H9 (cell line): ENCODE measurements at regions not wholly inside any gene's neighbourhood (a gene's known extent, or its start where the extent isn't known, plus 50 kb on each side); places are given as distances from the start of the nearest gene placed in this dataset.

ENCODE experiments used
- DNase-seq: peaks from one replicate; pipeline ENCODE4 v3.0.0-alpha.2; 2017
- H2AFZ ChIP-seq: one replicate; pipeline ENCODE4 v1.6.1; 2013; ENCODE audit warnings: mild to moderate bottlenecking, low read length, control low read depth, moderate library complexity
- H2AK5ac ChIP-seq: 2 replicates; pipeline ENCODE4 v1.6.1; 2013; ENCODE audit warnings: low read length, control low read depth, mixed read lengths; ENCODE audit not compliant: insufficient read length
- H2BK120ac ChIP-seq: one replicate; pipeline ENCODE4 v1.6.1; 2013; ENCODE audit warnings: low read depth, mild to moderate bottlenecking, low read length, control low read depth, inconsistent platforms; ENCODE audit not compliant: poor library complexity, severe bottlenecking
- H2BK12ac ChIP-seq: 2 replicates; pipeline ENCODE4 v1.6.1; 2013; ENCODE audit warnings: low read length, control low read depth, mixed read lengths, low read depth; ENCODE audit not compliant: insufficient read length
- H2BK15ac ChIP-seq: 2 replicates; pipeline ENCODE4 v1.6.1; 2013; ENCODE audit warnings: low read depth, low read length, control low read depth
- H2BK20ac ChIP-seq: one replicate; pipeline ENCODE4 v1.6.1; 2013; ENCODE audit warnings: low read depth, mild to moderate bottlenecking, low read length, control low read depth, inconsistent platforms; ENCODE audit not compliant: poor library complexity, severe bottlenecking
- H2BK5ac ChIP-seq: 2 replicates; pipeline ENCODE4 v1.6.1; 2013; ENCODE audit warnings: low read length, control low read depth, mixed read lengths; ENCODE audit not compliant: insufficient read length
- H3K14ac ChIP-seq: 2 replicates; pipeline ENCODE4 v1.6.1; 2013; ENCODE audit warnings: low read length, control low read depth; ENCODE audit not compliant: insufficient read depth
- H3K18ac ChIP-seq: 2 replicates; pipeline ENCODE4 v1.6.1; 2013; ENCODE audit warnings: low read depth, mild to moderate bottlenecking, mixed read lengths, low read length, control low read depth; ENCODE audit not compliant: insufficient read length
- H3K23ac ChIP-seq: 2 replicates; pipeline ENCODE4 v1.6.1; 2013; ENCODE audit warnings: low read length, control low read depth, mixed read lengths, low read depth; ENCODE audit not compliant: insufficient read length
- H3K23me2 ChIP-seq: 2 replicates; pipeline ENCODE4 v1.6.1; 2013; ENCODE audit warnings: low read depth, mild to moderate bottlenecking, mixed read lengths, low read length, control low read depth; ENCODE audit not compliant: insufficient read length, poor library complexity, severe bottlenecking
- H3K27ac ChIP-seq: 2 replicates; pipeline ENCODE4 v1.5.1; 2013; ENCODE audit warnings: low read length, control low read depth, mixed read lengths, low read depth; ENCODE audit not compliant: insufficient read length
- H3K27me3 ChIP-seq: 2 replicates; pipeline ENCODE4 v1.6.1; 2013; ENCODE audit warnings: low read length, control low read depth, inconsistent platforms; ENCODE audit not compliant: insufficient read depth
- H3K4ac ChIP-seq: 2 replicates; pipeline ENCODE4 v1.6.1; 2013; ENCODE audit warnings: low read depth, mild to moderate bottlenecking, control low read depth, inconsistent platforms, low read length, moderate library complexity
- H3K4me1 ChIP-seq: 2 replicates; pipeline ENCODE4 v1.6.1; 2013; ENCODE audit warnings: low read length, control low read depth, inconsistent platforms; ENCODE audit not compliant: insufficient read depth
- H3K4me2 ChIP-seq: 2 replicates; pipeline ENCODE4 v1.6.1; 2013; ENCODE audit warnings: low read length, control low read depth, mixed read lengths; ENCODE audit not compliant: insufficient read length, insufficient read depth
- H3K56ac ChIP-seq: 2 replicates; pipeline ENCODE4 v1.6.1; 2013; ENCODE audit warnings: low read depth, mild to moderate bottlenecking, mixed read lengths, low read length, control low read depth; ENCODE audit not compliant: insufficient read length
- H3K79me1 ChIP-seq: 2 replicates; pipeline ENCODE4 v1.6.1; 2013; ENCODE audit warnings: low read depth, mild to moderate bottlenecking, moderate library complexity, low read length, control low read depth, inconsistent platforms; ENCODE audit not compliant: insufficient read depth, poor library complexity, severe bottlenecking
- H3K79me2 ChIP-seq: 2 replicates; pipeline ENCODE4 v1.6.1; 2013; ENCODE audit warnings: low read length, control low read depth, inconsistent platforms; ENCODE audit not compliant: insufficient read depth
- H3K9ac ChIP-seq: 2 replicates; pipeline ENCODE4 v1.6.1; 2013; ENCODE audit warnings: low read length, control low read depth, mixed read lengths; ENCODE audit not compliant: insufficient read length; ENCODE audit errors: extremely low read depth
- H3K9me3 ChIP-seq: one replicate; pipeline ENCODE4 v1.6.1; 2013; ENCODE audit warnings: low read depth, low read length, inconsistent platforms; ENCODE audit not compliant: control insufficient read depth
- H3T11ph ChIP-seq: one replicate; pipeline ENCODE4 v1.6.1; 2013; ENCODE audit warnings: mild to moderate bottlenecking, low read length, control low read depth, inconsistent platforms
- H4K20me1 ChIP-seq: one replicate; pipeline ENCODE4 v1.6.1; 2013; ENCODE audit not compliant: control insufficient read depth, insufficient read length, insufficient read depth
- H4K5ac ChIP-seq: 2 replicates; pipeline ENCODE4 v1.6.1; 2013; ENCODE audit warnings: low read depth, mild to moderate bottlenecking, mixed read lengths, low read length, control low read depth; ENCODE audit not compliant: insufficient read length
- H4K8ac ChIP-seq: replicated peaks from 2 replicates; pipeline ENCODE4 v1.6.1; 2013; ENCODE audit warnings: low read length, control low read depth, mixed read lengths, low read depth; ENCODE audit not compliant: insufficient read length
- H4K91ac ChIP-seq: 2 replicates; pipeline ENCODE4 v1.6.1; 2013; ENCODE audit warnings: low read depth, mild to moderate bottlenecking, moderate library complexity, mixed read lengths, low read length, control low read depth; ENCODE audit not compliant: insufficient read length
- H3K27ac Mint-ChIP-seq, 3 experiments: 2 replicates in 2 of 3; 3 replicates in 1 of 3; pipeline ENCODE4 v1.8.0; 2020 to 2021; ENCODE audit warnings: mixed read lengths in 3 of 3, mild to moderate bottlenecking in 1 of 3, moderate library complexity in 1 of 3
- H3K27me3 Mint-ChIP-seq: 2 replicates; pipeline ENCODE4 v1.8.0; 2021; ENCODE audit warnings: low read depth, mild to moderate bottlenecking, moderate library complexity, mixed read lengths
- H3K36me3 Mint-ChIP-seq, 3 experiments: 2 replicates in 2 of 3; 3 replicates in 1 of 3; pipeline ENCODE4 v1.8.0; 2020 to 2021; ENCODE audit warnings: low read depth in 3 of 3, mixed read lengths in 3 of 3; ENCODE audit not compliant: insufficient read depth in 1 of 3
- H3K4me1 Mint-ChIP-seq, 2 experiments: 2 replicates each; pipeline ENCODE4 v1.8.0; 2020; ENCODE audit warnings: mixed read lengths in 2 of 2
- H3K4me3 Mint-ChIP-seq, 2 experiments: 2 replicates in 1 of 2; 3 replicates in 1 of 2; pipeline ENCODE4 v1.8.0; 2020 to 2021; ENCODE audit warnings: mild to moderate bottlenecking in 2 of 2, mixed read lengths in 2 of 2, moderate library complexity in 1 of 2
- H3K9me3 Mint-ChIP-seq, 2 experiments: 2 replicates in 1 of 2; 3 replicates in 1 of 2; pipeline ENCODE4 v1.8.0; 2020; ENCODE audit warnings: mild to moderate bottlenecking in 2 of 2, mixed read lengths in 2 of 2, moderate library complexity in 1 of 2
- CTCF ChIP-seq: fragments of 200-600 bp; sonication (generic); conservative IDR thresholded peaks from 3 replicates; pipeline ENCODE4 v1.8.0; 2021; ENCODE audit warnings: antibody characterized with exemption, mild to moderate bottlenecking
- WGBS: extraction: QIAGEN DNeasy Blood & Tissue Kit; methylation state at CpG from one replicate; pipeline ENCODE4 v1.1.7; 2013; ENCODE audit warnings: missing lambda C conversion rate, low lambda C conversion rate, mixed read lengths; ENCODE audit not compliant: insufficient read length; ENCODE audit errors: extremely low coverage; 5-methylcytosine and 5-hydroxymethylcytosine counted together

DNA sequence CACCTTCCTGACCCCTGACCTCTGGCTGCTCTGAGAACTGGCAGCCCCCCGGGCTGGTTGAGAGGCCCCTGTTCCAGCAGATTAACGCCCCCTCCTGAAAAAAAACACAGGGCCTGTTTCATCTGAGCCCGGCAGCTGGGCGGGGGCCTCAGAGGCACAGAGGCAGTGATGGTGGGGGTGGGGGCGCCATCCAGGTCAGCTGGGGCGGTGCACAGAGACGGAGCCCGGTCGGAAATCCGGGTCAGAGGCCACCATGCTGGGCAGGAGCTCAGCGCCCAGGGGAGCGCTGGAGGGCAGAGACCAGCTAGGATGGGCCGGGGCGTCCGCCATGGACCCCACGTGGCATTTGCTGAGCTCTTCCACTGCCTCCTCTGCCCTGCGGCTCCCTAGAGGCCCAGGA is 68.0 kb downstream of the UNCX start:
- no peak overlapping the region for H2AFZ ChIP-seq
- no peak overlapping the region; the same call in 1 of the 2 replicates for H3K14ac ChIP-seq
- no peaks in the 10 kb centered on the region for H3K23me2 ChIP-seq
- no peak overlapping the region for H3K27ac Mint-ChIP-seq
- no peaks in the 10 kb centered on the region for H3K79me2 ChIP-seq
- H3K27me3 Mint-ChIP-seq, result no peaks in the 10 kb centered on the region; the same call in none of the 2 replicates
- H3K79me1 ChIP-seq, result no peaks in the 10 kb centered on the region
- no peak overlapping the region for H3K4ac ChIP-seq
- no peaks in the 10 kb centered on the region for H3K27me3 ChIP-seq
- H2BK12ac ChIP-seq, result no peak overlapping the region
- no peak overlapping the region for H2BK15ac ChIP-seq
- no peak overlapping the region for H3K56ac ChIP-seq
- no peak overlapping the region for H4K8ac ChIP-seq
- H2BK5ac ChIP-seq, result no peak overlapping the region
- no peak overlapping the region for H3K9ac ChIP-seq
- H4K20me1 ChIP-seq, result no peaks in the 10 kb centered on the region
- H3T11ph ChIP-seq, result no peak overlapping the region
- no peak overlapping the region for H3K18ac ChIP-seq
- TF ChIP-seq CTCF, result no peak
- no peaks in the 10 kb centered on the region for H3K9me3 Mint-ChIP-seq
- no peaks in the 10 kb centered on the region for H3K4me1 ChIP-seq
- no peak overlapping the region for H3K4me3 Mint-ChIP-seq
- no peak overlapping the region for H2AK5ac ChIP-seq
- no peaks in the 10 kb centered on the region for H3K9me3 ChIP-seq
- H3K23ac ChIP-seq, result no peak overlapping the region
- H4K91ac ChIP-seq, result no peak overlapping the region
- no peak overlapping the region for H3K27ac ChIP-seq
- H4K5ac ChIP-seq, result no peak overlapping the region
- no peak overlapping the region for H3K4me2 ChIP-seq
- no peaks in the 10 kb centered on the region for H3K36me3 Mint-ChIP-seq
- H3K4me1 Mint-ChIP-seq, result peaks cover 0 to 2% of the 10 kb centered on the region in 2 experiments; a peak in 1 of 4 replicates
- no CpG with 5 or more reads among the region's 17 CpGs for WGBS
- H2BK20ac ChIP-seq, result no peak overlapping the region
- no peak for DNase-seq
- H2BK120ac ChIP-seq, result no peak overlapping the region
